GM21381 (cell line): ENCODE measurements at regions not wholly inside any gene's neighbourhood (a gene's known extent, or its start where the extent isn't known, plus 50 kb on each side); places are given as distances from the start of the nearest gene placed in this dataset.
A peak's percentile ranks its signal among the peaks of the same experiment; 100 is the strongest.

ENCODE experiments used
- ATAC-seq: cut with Tn5 transposase; IDR thresholded peaks from one replicate; pipeline ENCODE4 v1.9.1; 2021; ENCODE audit warnings: mild to moderate bottlenecking, moderate library complexity; ENCODE audit not compliant: unreplicated experiment

GRCh38 chr22:46064966-46065666 is 85.2 kb upstream of the PPARA start:
- ATAC-seq, result no peak

GRCh38 chr22:46065691-46066454 is 84.5 kb upstream of the PPARA start:
- ATAC-seq, result no peak

GRCh38 chr22:46066691-46067090 is 83.6 kb upstream of the PPARA start:
- ATAC-seq, result no peak

- ATAC-seq, result no peak
Observed at GRCh38 chr22:46067159-46068111, 82.9 kb upstream of the PPARA start.

- ATAC-seq, result no peak
Observed at GRCh38 chr22:46068181-46068592, 82.1 kb upstream of the PPARA start.

- ATAC-seq, result no peak
Observed at GRCh38 chr22:46068593-46069491, 81.5 kb upstream of the PPARA start.

- no peak for ATAC-seq
Observed at GRCh38 chr22:46069521-46070214, 80.7 kb upstream of the PPARA start.

GRCh38 chr22:46070215-46070802 is 80.0 kb upstream of the PPARA start:
- ATAC-seq, result peak; percentile 6

- ATAC-seq, result peak; percentile 36
Observed at GRCh38 chr22:46070803-46071450, 79.4 kb upstream of the PPARA start.

GRCh38 chr22:46071451-46072109 is 78.7 kb upstream of the PPARA start:
- ATAC-seq, result peak; percentile 12

- ATAC-seq, result peak; percentile 32
Observed at GRCh38 chr22:46072110-46072881, 78.0 kb upstream of the PPARA start.

GRCh38 chr22:46072981-46073682 is 77.2 kb upstream of the PPARA start:
- no peak for ATAC-seq

- no peak for ATAC-seq
Observed at GRCh38 chr22:46073683-46074504, 76.4 kb upstream of the PPARA start.

- no peak for ATAC-seq
Observed at GRCh38 chr22:46074771-46075551, 75.4 kb upstream of the PPARA start.
